Stimulated activated CD4-positive, alpha-beta T cell treated with anti-CD3 and anti-CD28 coated beads, TNF-alpha, amount 100 ng/mL, for 4 hours (primary cell): ENCODE measurements at regions not wholly inside any gene's neighbourhood (a gene's known extent, or its start where the extent isn't known, plus 50 kb on each side); places are given as distances from the start of the nearest gene placed in this dataset.
"Not testable (repeated sequence)": the region's sequence is repeated elsewhere in the genome, so short reads cannot be mapped to it uniquely, and the experiment has no call there.

Experiments
- DNase-seq, 3 experiments: peaks; one replicate each; pipeline ENCODE4 v3.0.0-alpha.2; 2020; ENCODE audit warnings: low read depth in 3 of 3

- DNase-seq: not testable (repeated sequence)
These were observed 245.4 kb downstream of the BCL2L11 start for GRCh38 chr2:111365986-111366640.

GRCh38 chr2:111366641-111367029, 245.9 kb downstream of the BCL2L11 start:
- DNase-seq: not testable (repeated sequence)

- not testable (repeated sequence) for DNase-seq
These were observed 246.4 kb downstream of the BCL2L11 start for GRCh38 chr2:111367080-111367479.

- DNase-seq: not testable (repeated sequence)
These were observed 247.2 kb downstream of the BCL2L11 start for GRCh38 chr2:111367871-111368270.

- DNase-seq: not testable (repeated sequence)
These were observed 247.6 kb downstream of the BCL2L11 start for GRCh38 chr2:111368288-111368687.

GRCh38 chr2:111373060-111373459, 252.3 kb downstream of the BCL2L11 start:
- DNase-seq: not testable (repeated sequence)

- DNase-seq: not testable (repeated sequence)
These were observed 253.3 kb downstream of the BCL2L11 start for GRCh38 chr2:111373989-111374388.

- not testable (repeated sequence) for DNase-seq
These were observed 254.0 kb downstream of the BCL2L11 start for GRCh38 chr2:111374734-111375133.

GRCh38 chr2:111375320-111375883, 254.7 kb downstream of the BCL2L11 start:
- not testable (repeated sequence) for DNase-seq

GRCh38 chr2:111376272-111376970, 255.7 kb downstream of the BCL2L11 start:
- DNase-seq: not testable (repeated sequence)

- DNase-seq: not testable (repeated sequence)
These were observed 256.2 kb downstream of the BCL2L11 start for GRCh38 chr2:111376971-111377352.

GRCh38 chr2:111377386-111377959, 256.8 kb downstream of the BCL2L11 start:
- DNase-seq: not testable (repeated sequence)

GRCh38 chr2:111378348-111378747, 257.6 kb downstream of the BCL2L11 start:
- not testable (repeated sequence) for DNase-seq

- DNase-seq: peak in 2 of 3 experiments; percentile 21 to 38
These were observed 260.2 kb downstream of the BCL2L11 start for GRCh38 chr2:111380733-111381439.

- not testable (repeated sequence) for DNase-seq
These were observed 261.0 kb downstream of the BCL2L11 start for GRCh38 chr2:111381530-111382306.

GRCh38 chr2:111382507-111382906, 261.8 kb downstream of the BCL2L11 start:
- not testable (repeated sequence) for DNase-seq

GRCh38 chr2:111383311-111383710, 262.6 kb downstream of the BCL2L11 start:
- not testable (repeated sequence) for DNase-seq

GRCh38 chr2:111385226-111385957, 264.7 kb downstream of the BCL2L11 start:
- DNase-seq: not testable (repeated sequence)

GRCh38 chr2:111390605-111391004, 269.9 kb downstream of the BCL2L11 start:
- DNase-seq: not testable (repeated sequence)
